A549 (cell line): ENCODE measurements at regions not wholly inside any gene's neighbourhood (a gene's known extent, or its start where the extent isn't known, plus 50 kb on each side); places are given as distances from the start of the nearest gene placed in this dataset.
A peak's percentile ranks its signal among the peaks of the same experiment; 100 is the strongest.

Experiments
- ATAC-seq, 2 experiments: fragments of 200-7000 bp in 1 of 2; fragments of >200 bp in 1 of 2; cut with Nextera tagmentation in 1 of 2; cut with Tn5 transposase in 1 of 2; 3 replicates each; pipeline versions ENCODE4 v1.8.0 to v1.9.1; 2018 to 2020; ENCODE audit warnings: mild to moderate bottlenecking in 1 of 2, moderate library complexity in 1 of 2
- CTCF ChIA-PET: fragments of 300-600 bp; sonication (Branson Sonifier 250); formaldehyde crosslinking; extraction: SDS; loops from one replicate; lab custom pipeline; 2021; ENCODE audit warnings: antibody characterized with exemption, inconsistent platforms; lab: Yijun Ruan, JAX
- POLR2A ChIA-PET: fragments of 350-600 bp; formaldehyde crosslinking; extraction: SDS; loops from one replicate; lab custom pipeline; 2021; ENCODE audit warnings: antibody characterized with exemption, inconsistent platforms; lab: Yijun Ruan, JAX
- DNase-seq, 2 experiments: peaks; one replicate each; pipeline versions ENCODE4 v3.0.0 to v3.0.0-alpha.2; 2011 to 2016; ENCODE audit warnings: low read depth in 1 of 2, low spot score in 1 of 2
- FAIRE-seq: peaks from 2 replicates; lab custom pipeline; 2011; peaks lifted over from hg19 to GRCh38; lab: Jason Lieb, UNC
- H3K27ac ChIP-seq, 2 experiments: fragments of >200 bp; sonication (Bioruptor Twin); formaldehyde crosslinking; 3 replicates each; pipeline ENCODE4 v1.5.1; 2016 to 2017
- H3K4me1 ChIP-seq: fragments of >200 bp; sonication (Bioruptor Twin); formaldehyde crosslinking; 3 replicates; pipeline ENCODE4 v1.6.1; 2016
- H3K4me2 ChIP-seq: fragments of >200 bp; sonication (Bioruptor Twin); formaldehyde crosslinking; 3 replicates; pipeline ENCODE4 v1.6.1; 2016
- H3K4me3 ChIP-seq: fragments of >200 bp; sonication (Bioruptor Twin); formaldehyde crosslinking; 3 replicates; pipeline ENCODE4 v1.5.1; 2016
- H3K9me3 ChIP-seq: fragments of >200 bp; sonication (Bioruptor Twin); formaldehyde crosslinking; 3 replicates; pipeline ENCODE4 v1.6.1; 2016
- BHLHE40 ChIP-seq: IDR thresholded peaks from 2 replicates; pipeline ENCODE4 v1.6.1; 2012; ENCODE audit warnings: low read depth, low read length, inconsistent platforms
- CBX2 ChIP-seq: fragments of 200-600 bp; sonication (generic); IDR thresholded peaks from 2 replicates; pipeline ENCODE4 v1.6.1; 2016; ENCODE audit warnings: low read depth, mild to moderate bottlenecking, borderline replicate concordance
- CTCF ChIP-seq: fragments of >200 bp; sonication (Bioruptor Twin); formaldehyde crosslinking; IDR thresholded peaks from 3 replicates; pipeline ENCODE4 v1.5.1; 2016
- EHMT2 ChIP-seq: fragments of 200-600 bp; sonication (generic); IDR thresholded peaks from 2 replicates; pipeline ENCODE4 v1.6.1; 2016; ENCODE audit warnings: antibody characterized with exemption, low read depth, mild to moderate bottlenecking, moderate library complexity
- ESRRA ChIP-seq: fragments of 150-350 bp; IDR thresholded peaks from 2 replicates; pipeline ENCODE4 v1.6.1; 2014; ENCODE audit warnings: mild to moderate bottlenecking, low read length, borderline replicate concordance
- FOSB ChIP-seq: fragments of 250-450 bp; sonication (Bioruptor Pico); IDR thresholded peaks from 2 replicates; pipeline ENCODE4 v1.5.0; 2020; ENCODE audit warnings: mild to moderate bottlenecking, moderate library complexity
- FOSL2 ChIP-seq, 2 experiments: fragments of 450-650 bp in 1 of 2; fragments of >200 bp in 1 of 2; sonication (Bioruptor Twin) in 1 of 2; formaldehyde crosslinking; IDR thresholded peaks; 2 replicates each; pipeline versions ENCODE4 v1.5.0 to v1.6.1; 2016 to 2020; ENCODE audit warnings: mild to moderate bottlenecking in 1 of 2, moderate library complexity in 1 of 2
- FOXS1 ChIP-seq: fragments of 250-450 bp; sonication (Bioruptor Pico); IDR thresholded peaks from 2 replicates; pipeline ENCODE4 v1.5.0; 2020; ENCODE audit warnings: mild to moderate bottlenecking, moderate library complexity
- HEYL ChIP-seq: fragments of 250-450 bp; sonication (Bioruptor Pico); IDR thresholded peaks from 2 replicates; pipeline ENCODE4 v1.8.0; 2021; ENCODE audit warnings: mild to moderate bottlenecking, moderate library complexity
- HMGXB4 ChIP-seq: fragments of 250-450 bp; sonication (Bioruptor Pico); IDR thresholded peaks from 2 replicates; pipeline ENCODE4 v1.5.0; 2021; ENCODE audit warnings: mild to moderate bottlenecking, moderate library complexity, borderline replicate concordance
- HOXA7 ChIP-seq: fragments of 250-450 bp; sonication (Bioruptor Pico); IDR thresholded peaks from 2 replicates; pipeline ENCODE4 v1.5.0; 2020; ENCODE audit warnings: mild to moderate bottlenecking, moderate library complexity
- HOXB13 ChIP-seq: fragments of 250-450 bp; sonication (Bioruptor Pico); IDR thresholded peaks from 2 replicates; pipeline ENCODE4 v1.5.0; 2020; ENCODE audit warnings: low read depth, mild to moderate bottlenecking, moderate library complexity
- HOXB5 ChIP-seq: fragments of 250-450 bp; sonication (Bioruptor Pico); IDR thresholded peaks from 2 replicates; pipeline ENCODE4 v1.5.0; 2020; ENCODE audit warnings: mild to moderate bottlenecking, moderate library complexity
- JUNB ChIP-seq: fragments of >200 bp; sonication (Bioruptor Twin); formaldehyde crosslinking; IDR thresholded peaks from 2 replicates; pipeline ENCODE4 v1.6.1; 2016
- MAFK ChIP-seq: fragments of 450-650 bp; IDR thresholded peaks from 2 replicates; pipeline ENCODE4 v1.6.1; 2014; ENCODE audit not compliant: partially characterized antibody
- MAX ChIP-seq: IDR thresholded peaks from 2 replicates; pipeline ENCODE4 v1.6.1; 2012
- MYC ChIP-seq: IDR thresholded peaks from 2 replicates; pipeline ENCODE4 v1.6.1; 2012; ENCODE audit warnings: mild to moderate bottlenecking, inconsistent platforms, low read length, improper control_type of control experiment, borderline replicate concordance
- NFE2L2 ChIP-seq: fragments of 150-350 bp; conservative IDR thresholded peaks from 2 replicates; pipeline ENCODE4 v1.6.1; 2014; ENCODE audit warnings: low read length
- PHF8 ChIP-seq: fragments of 200-600 bp; sonication (generic); IDR thresholded peaks from 2 replicates; pipeline ENCODE4 v1.6.1; 2016; ENCODE audit warnings: low read depth, mild to moderate bottlenecking, antibody characterized with exemption, moderate library complexity, borderline replicate concordance
- POLR2A ChIP-seq: IDR thresholded peaks from 2 replicates; pipeline ENCODE4 v1.6.1; 2012; ENCODE audit warnings: mild to moderate bottlenecking, low read length
- POLR2AphosphoS2 ChIP-seq: conservative IDR thresholded peaks from 2 replicates; pipeline ENCODE4 v1.6.1; 2012; ENCODE audit warnings: low read length, improper control_type of control experiment, inconsistent platforms
- RAD21 ChIP-seq, 2 experiments: fragments of >200 bp in 1 of 2; sonication (Bioruptor Twin) in 1 of 2; formaldehyde crosslinking in 1 of 2; IDR thresholded peaks in 1 of 2; conservative IDR thresholded peaks in 1 of 2; 2 replicates in 1 of 2; 3 replicates in 1 of 2; pipeline ENCODE4 v1.6.1; 2012 to 2018; ENCODE audit warnings: inconsistent platforms in 1 of 2
- RARB ChIP-seq: fragments of 250-450 bp; sonication (Bioruptor Pico); IDR thresholded peaks from 2 replicates; pipeline ENCODE4 v1.8.0; 2021; ENCODE audit warnings: mild to moderate bottlenecking, moderate library complexity
- RFX5 ChIP-seq: fragments of 450-650 bp; IDR thresholded peaks from 2 replicates; pipeline ENCODE4 v1.7.1; 2014; ENCODE audit warnings: antibody characterized with exemption, mild to moderate bottlenecking, moderate library complexity
- SMC3 ChIP-seq: fragments of >200 bp; sonication (Bioruptor Twin); formaldehyde crosslinking; IDR thresholded peaks from 3 replicates; pipeline ENCODE4 v1.6.1; 2018; ENCODE audit warnings: inconsistent platforms
- TFCP2L1 ChIP-seq: fragments of 250-450 bp; sonication (Bioruptor Pico); IDR thresholded peaks from 2 replicates; pipeline ENCODE4 v1.5.0; 2021; ENCODE audit warnings: mild to moderate bottlenecking
- TP53 ChIP-seq: fragments of 250-450 bp; sonication (Bioruptor Pico); IDR thresholded peaks from 2 replicates; pipeline ENCODE4 v1.5.0; 2021; ENCODE audit warnings: mild to moderate bottlenecking, moderate library complexity
- USF2 ChIP-seq: fragments of 450-650 bp; IDR thresholded peaks from 2 replicates; pipeline ENCODE4 v1.6.1; 2014; ENCODE audit warnings: antibody characterized with exemption
- ZFP36 ChIP-seq: fragments of 450-650 bp; IDR thresholded peaks from 2 replicates; pipeline ENCODE4 v1.6.1; 2014; ENCODE audit warnings: borderline replicate concordance; ENCODE audit not compliant: partially characterized antibody
- ZNF302 ChIP-seq: fragments of 250-450 bp; sonication (Bioruptor Pico); IDR thresholded peaks from 2 replicates; pipeline ENCODE4 v1.9.0; 2021; ENCODE audit warnings: inconsistent platforms, mild to moderate bottlenecking, moderate library complexity
- WGBS: methylation state at CpG from one replicate; pipeline ENCODE4 v1.1.6; 2017; ENCODE audit errors: missing lambda C conversion rate; 5-methylcytosine and 5-hydroxymethylcytosine counted together

DNA sequence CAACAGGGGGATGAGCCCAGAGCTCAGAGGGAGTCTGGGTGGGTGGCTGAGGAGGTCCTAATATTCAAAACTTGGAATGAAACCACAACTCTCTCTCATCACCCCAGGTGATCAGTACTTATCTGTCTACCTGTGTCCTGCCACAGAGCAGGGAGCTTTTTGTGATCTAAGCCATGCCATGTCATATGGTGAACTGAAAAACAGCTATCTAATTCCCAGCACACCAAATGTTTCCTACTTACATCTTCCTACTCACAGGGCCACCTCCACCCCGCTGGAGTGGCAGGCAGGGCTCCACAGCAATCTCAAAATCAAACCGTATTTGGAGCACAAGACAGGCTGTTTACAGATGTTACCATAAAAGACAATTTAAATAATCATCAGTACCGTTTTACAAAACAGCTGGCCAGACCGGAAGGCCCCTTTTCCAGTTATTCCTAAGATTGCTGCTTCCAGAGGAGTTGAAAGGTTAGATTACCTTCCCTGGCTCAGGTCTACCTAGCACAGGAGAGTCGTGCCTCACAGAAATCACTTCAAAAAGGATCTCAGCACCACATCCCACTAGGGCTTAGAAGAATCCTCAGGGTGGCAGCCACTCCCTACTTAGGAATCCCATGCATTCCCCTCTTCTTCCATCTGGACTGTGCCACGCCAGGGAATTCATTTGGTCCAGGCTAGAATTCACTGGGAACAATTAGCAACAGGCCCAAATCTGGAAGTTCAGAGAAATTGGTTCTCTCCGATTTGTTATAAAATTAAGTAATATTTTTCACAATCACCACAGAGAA is 226.6 kb upstream of the IL12A start:
- DNase-seq (peak; percentile 83 to 86), FAIRE-seq (no peak), ATAC-seq (peak in 1 of 2 experiments; percentile 56; a peak in 3 of 6 replicates)
- Histone ChIP-seq H3K27ac (peak overlapping the region; percentile 95 to 96), H3K4me3 (peak overlapping the region; percentile 94), H3K4me1 (peaks cover 39% of the 10 kb centered on the region), H3K9me3 (no peaks in the 10 kb centered on the region), H3K4me2 (peak overlapping the region; percentile 81)
- POLR2A ChIA-PET = interaction anchor here (0.6 to 3.2 kb wide), 5 partner anchors 29 to 127 kb away, joined by 3 to 24 read pairs (median 5); no protein-coding TSS in a partner anchor
- WGBS = 15% methylated on average over 7 of the region's 7 CpGs
- CTCF ChIA-PET = interaction anchor here (0.6 to 1.6 kb wide), 4 partner anchors 29 to 152 kb away, joined by 3 to 14 read pairs (median 4); no protein-coding TSS in a partner anchor
- no peak for TF ChIP-seq ZFP36
- peak; percentile 30; the same call in 2 of the 3 replicates for TF ChIP-seq CTCF
- TF ChIP-seq POLR2AphosphoS2 = no peak
- no peak for TF ChIP-seq ESRRA
- peak; percentile 61; the same call in 1 of the 2 replicates for TF ChIP-seq HOXB13
- TF ChIP-seq RAD21 (conservative IDR thresholded peaks at IDR 0.05 in 1 of 2, IDR thresholded peaks at IDR 0.05 in 1 of 2) = peak; percentile 46 to 51
- TF ChIP-seq FOXS1 = no peak
- 0 out of 2 replicates have a peak, but pooled peaks have one; percentile 18 for TF ChIP-seq HOXB5 (CRISPR knock-in tag)
- 0 out of 2 replicates have a peak, but pooled peaks have one; percentile 56 for TF ChIP-seq HOXA7 (CRISPR knock-in tag)
- TF ChIP-seq SMC3 = 0 out of 3 replicates have a peak, but pooled peaks have one; percentile 28
- no peak for TF ChIP-seq HEYL
- no peak for TF ChIP-seq RARB
- TF ChIP-seq MAFK = no peak
- TF ChIP-seq BHLHE40 = no peak
- TF ChIP-seq NFE2L2 = no peak
- TF ChIP-seq USF2 = no peak

DNA sequence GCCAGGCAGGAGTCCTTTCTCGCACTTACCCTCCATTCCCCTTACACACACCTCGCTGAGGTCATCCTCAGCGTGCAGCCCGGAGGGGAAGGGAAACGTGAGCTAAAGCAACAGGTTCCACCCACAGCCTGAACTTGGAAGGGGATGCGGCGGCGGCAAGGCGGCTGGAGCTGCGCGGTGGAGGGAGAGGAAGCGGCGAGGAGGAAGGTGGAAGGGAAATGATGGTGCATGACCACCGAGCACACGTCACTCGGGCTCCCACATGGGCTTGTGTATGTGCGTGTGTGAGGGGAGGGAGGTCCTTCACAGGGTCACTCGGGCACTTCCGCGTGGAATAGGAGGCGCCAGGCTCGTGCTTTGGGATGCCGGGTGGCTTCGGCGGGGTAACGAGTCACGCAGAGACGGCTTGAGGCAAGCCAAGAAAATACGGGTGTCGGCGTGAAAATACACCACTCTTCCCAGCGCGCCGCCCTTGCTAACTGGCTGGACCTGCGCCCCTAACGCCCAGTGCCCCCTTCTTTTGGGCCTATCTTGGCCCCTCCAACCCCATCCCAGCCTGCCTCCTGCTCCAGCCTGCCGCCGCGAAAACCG is 225.5 kb upstream of the IL12A start:
- ATAC-seq (peak; percentile 48 to 62), DNase-seq (peak; percentile 78 to 89), FAIRE-seq (no peak)
- 4% methylated on average over 27 of the region's 40 CpGs for WGBS
- peak overlapping the region; percentile 94 for H3K4me3 ChIP-seq
- H3K9me3 ChIP-seq = no peaks in the 10 kb centered on the region
- peak overlapping the region; percentile 95 to 96 for H3K27ac ChIP-seq
- peaks cover 41% of the 10 kb centered on the region for H3K4me1 ChIP-seq
- POLR2A ChIA-PET = interaction anchor here (1.2 to 3.2 kb wide), 7 partner anchors 24 to 128 kb away, joined by 4 to 24 read pairs (median 7); no protein-coding TSS in a partner anchor
- peak overlapping the region; percentile 81 for H3K4me2 ChIP-seq
- CTCF ChIA-PET = interaction anchor here (1.3 kb wide), 2 partner anchors 30 to 37 kb away, joined by 3 to 4 read pairs; no protein-coding TSS in a partner anchor
- TF ChIP-seq TFCP2L1 (CRISPR knock-in tag) (peak; percentile 7; the same call in 1 of the 2 replicates), CBX2 (no peak), EHMT2 (no peak), HMGXB4 (CRISPR knock-in tag) (no peak), JUNB (no peak), MAX (peak; percentile 75), RFX5 (no peak), POLR2A (peak; percentile 46; the same call in 1 of the 2 replicates), HOXA7 (CRISPR knock-in tag) (peak; percentile 73; the same call in 1 of the 2 replicates), TP53 (peak; percentile 63; the same call in 1 of the 2 replicates), FOSL2 (IDR thresholded peaks at IDR 0.05) (no peak), FOSL2 (CRISPR knock-in tag; IDR thresholded peaks at IDR 0.05) (peak; percentile 53), HOXB5 (CRISPR knock-in tag) (peak; percentile 61; the same call in 1 of the 2 replicates), RARB (peak; percentile 77; the same call in 1 of the 2 replicates), ZNF302 (CRISPR knock-in tag) (no peak), MYC (peak; percentile 81; the same call in 1 of the 2 replicates), NFE2L2 (no peak), MAFK (no peak), ESRRA (no peak), PHF8 (peak; percentile 72), FOSB (CRISPR knock-in tag) (peak; percentile 74), BHLHE40 (peak; percentile 76), HOXB13 (0 out of 2 replicates have a peak, but pooled peaks have one; percentile 63)
